Type B pancreatic cell (in vitro differentiated cells): ENCODE measurements at regions not wholly inside any gene's neighbourhood (a gene's known extent, or its start where the extent isn't known, plus 50 kb on each side); places are given as distances from the start of the nearest gene placed in this dataset.
"Not testable (repeated sequence)": the region's sequence is repeated elsewhere in the genome, so short reads cannot be mapped to it uniquely, and the experiment has no call there.

Experiments
- DNase-seq: peaks from one replicate; pipeline ENCODE4 v3.0.0; 2021; ENCODE audit warnings: mixed read lengths; ENCODE audit not compliant: unreplicated experiment; ENCODE audit errors: extremely low spot score
- H3K27ac Mint-ChIP-seq: 2 replicates; pipeline ENCODE4 v1.8.0; 2021; ENCODE audit warnings: mild to moderate bottlenecking, mixed read lengths
- H3K27me3 Mint-ChIP-seq: 2 replicates; pipeline ENCODE4 v1.8.0; 2021; ENCODE audit warnings: mixed read lengths
- H3K36me3 Mint-ChIP-seq: 2 replicates; pipeline ENCODE4 v1.8.0; 2021; ENCODE audit warnings: mixed read lengths
- H3K4me1 Mint-ChIP-seq: one replicate; pipeline ENCODE4 v1.8.0; 2021; ENCODE audit warnings: mixed read lengths; ENCODE audit not compliant: unreplicated experiment
- H3K4me3 Mint-ChIP-seq: 2 replicates; pipeline ENCODE4 v1.8.0; 2021; ENCODE audit warnings: mild to moderate bottlenecking, mixed read lengths
- H3K9me3 Mint-ChIP-seq: 2 replicates; pipeline ENCODE4 v1.8.0; 2021; ENCODE audit warnings: mixed read lengths
- TF ChIP-seq, protein P1 (sequence below): fragments of 200-600 bp; sonication (generic); conservative IDR thresholded peaks from 2 replicates; pipeline ENCODE4 v1.5.0; 2021; ENCODE audit warnings: antibody characterized with exemption, mild to moderate bottlenecking

DNA sequence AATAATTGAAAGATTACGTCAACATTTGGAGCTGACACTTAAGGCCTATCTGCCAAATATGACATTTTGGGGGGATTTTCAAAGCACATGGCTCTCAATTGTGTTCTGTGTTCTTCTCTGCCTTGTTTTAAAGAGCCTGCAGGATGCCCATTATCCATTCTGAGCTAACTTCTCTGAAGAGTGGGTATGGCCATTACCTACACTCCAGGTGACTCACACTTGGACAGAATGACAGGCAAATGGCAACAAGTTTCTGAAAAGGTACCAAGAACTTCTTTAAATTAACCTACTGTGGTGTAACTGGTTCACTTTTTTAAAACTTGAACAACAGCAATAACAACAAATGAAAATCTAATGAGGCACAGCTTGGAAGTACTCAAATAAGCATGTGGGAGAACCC lies 834.9 kb upstream of the SLC39A10 start:
- H3K36me3 Mint-ChIP-seq, result no peaks in the 10 kb centered on the region
- no peaks in the 10 kb centered on the region for H3K9me3 Mint-ChIP-seq
- TF ChIP-seq, protein P1, sequence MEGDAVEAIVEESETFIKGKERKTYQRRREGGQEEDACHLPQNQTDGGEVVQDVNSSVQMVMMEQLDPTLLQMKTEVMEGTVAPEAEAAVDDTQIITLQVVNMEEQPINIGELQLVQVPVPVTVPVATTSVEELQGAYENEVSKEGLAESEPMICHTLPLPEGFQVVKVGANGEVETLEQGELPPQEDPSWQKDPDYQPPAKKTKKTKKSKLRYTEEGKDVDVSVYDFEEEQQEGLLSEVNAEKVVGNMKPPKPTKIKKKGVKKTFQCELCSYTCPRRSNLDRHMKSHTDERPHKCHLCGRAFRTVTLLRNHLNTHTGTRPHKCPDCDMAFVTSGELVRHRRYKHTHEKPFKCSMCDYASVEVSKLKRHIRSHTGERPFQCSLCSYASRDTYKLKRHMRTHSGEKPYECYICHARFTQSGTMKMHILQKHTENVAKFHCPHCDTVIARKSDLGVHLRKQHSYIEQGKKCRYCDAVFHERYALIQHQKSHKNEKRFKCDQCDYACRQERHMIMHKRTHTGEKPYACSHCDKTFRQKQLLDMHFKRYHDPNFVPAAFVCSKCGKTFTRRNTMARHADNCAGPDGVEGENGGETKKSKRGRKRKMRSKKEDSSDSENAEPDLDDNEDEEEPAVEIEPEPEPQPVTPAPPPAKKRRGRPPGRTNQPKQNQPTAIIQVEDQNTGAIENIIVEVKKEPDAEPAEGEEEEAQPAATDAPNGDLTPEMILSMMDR, result no peak
- no peaks in the 10 kb centered on the region for H3K4me1 Mint-ChIP-seq
- H3K27me3 Mint-ChIP-seq, result no peaks in the 10 kb centered on the region
- no peak for DNase-seq
- H3K4me3 Mint-ChIP-seq, result no peak overlapping the region
- no peak overlapping the region for H3K27ac Mint-ChIP-seq

DNA sequence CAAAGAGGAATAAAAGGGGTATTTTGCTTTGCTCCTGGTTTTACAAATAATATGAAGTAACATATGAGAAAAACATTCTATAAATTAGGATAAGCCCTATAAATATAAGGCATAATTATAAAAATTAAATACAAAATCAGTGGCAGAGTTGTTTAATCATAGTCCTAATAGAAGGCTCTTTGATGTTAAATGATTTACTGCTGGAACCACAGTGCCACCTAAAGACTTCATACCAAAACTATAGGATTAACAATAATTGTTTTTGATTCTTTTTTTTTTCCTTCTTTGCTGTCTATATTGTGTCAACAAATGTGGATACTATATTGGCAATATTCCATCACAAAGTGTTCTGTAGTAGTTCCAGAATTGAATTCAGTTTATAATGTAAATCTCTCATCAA lies 837.7 kb upstream of the SLC39A10 start:
- Mint-ChIP-seq H3K27me3 (no peaks in the 10 kb centered on the region), H3K36me3 (no peaks in the 10 kb centered on the region), H3K27ac (no peak overlapping the region), H3K4me1 (no peaks in the 10 kb centered on the region), H3K9me3 (no peaks in the 10 kb centered on the region), H3K4me3 (no peak overlapping the region)
- TF ChIP-seq, protein P1, result peak; percentile 46
- no peak for DNase-seq

DNA sequence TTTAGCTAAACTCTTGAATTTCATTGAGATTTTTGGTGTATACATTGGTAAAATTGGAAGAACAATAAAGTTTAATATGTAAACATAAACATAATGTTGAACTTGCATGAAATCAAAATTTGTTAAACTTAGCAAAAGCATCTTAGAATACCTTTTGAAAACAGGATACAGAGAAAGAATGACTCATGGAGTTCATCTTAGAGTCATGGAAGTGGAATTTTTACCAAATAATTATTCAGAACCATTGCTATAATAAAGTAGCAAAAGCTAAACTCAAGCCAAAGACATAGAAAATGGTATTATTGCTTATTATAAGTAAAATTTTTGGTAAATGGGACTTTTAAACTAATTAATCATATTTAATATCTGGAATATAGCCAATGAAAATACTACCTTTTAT lies 841.6 kb upstream of the SLC39A10 start:
- no peak overlapping the region for H3K4me3 Mint-ChIP-seq
- TF ChIP-seq, protein P1, result no peak
- H3K9me3 Mint-ChIP-seq, result no peaks in the 10 kb centered on the region
- H3K36me3 Mint-ChIP-seq, result no peaks in the 10 kb centered on the region
- no peaks in the 10 kb centered on the region for H3K27me3 Mint-ChIP-seq
- H3K4me1 Mint-ChIP-seq, result no peaks in the 10 kb centered on the region
- H3K27ac Mint-ChIP-seq, result no peak overlapping the region
- no peak for DNase-seq

DNA sequence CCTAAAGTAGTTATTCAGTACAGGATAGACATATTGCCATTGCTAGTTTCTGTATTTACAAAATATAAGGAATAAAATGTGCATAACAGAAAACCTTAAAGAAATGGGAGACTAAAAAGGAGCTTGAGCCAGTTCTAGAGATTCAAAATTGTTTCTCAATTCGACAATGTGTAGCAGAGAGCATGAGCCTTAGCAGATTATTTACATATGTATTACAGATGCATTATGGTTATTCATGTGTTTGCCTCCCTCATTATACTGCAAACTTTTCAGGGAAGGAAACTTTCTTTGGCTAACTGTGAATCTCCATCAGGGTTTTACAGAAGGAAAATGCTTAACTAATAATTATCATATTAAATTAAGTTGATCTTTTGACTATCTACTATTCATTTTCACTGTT lies 854.4 kb upstream of the SLC39A10 start:
- Mint-ChIP-seq H3K36me3 (no peaks in the 10 kb centered on the region), H3K27me3 (no peaks in the 10 kb centered on the region), H3K4me3 (no peak overlapping the region), H3K4me1 (no peaks in the 10 kb centered on the region), H3K27ac (no peak overlapping the region), H3K9me3 (peaks cover 6% of the 10 kb centered on the region)
- TF ChIP-seq, protein P1, result no peak
- DNase-seq, result no peak

DNA sequence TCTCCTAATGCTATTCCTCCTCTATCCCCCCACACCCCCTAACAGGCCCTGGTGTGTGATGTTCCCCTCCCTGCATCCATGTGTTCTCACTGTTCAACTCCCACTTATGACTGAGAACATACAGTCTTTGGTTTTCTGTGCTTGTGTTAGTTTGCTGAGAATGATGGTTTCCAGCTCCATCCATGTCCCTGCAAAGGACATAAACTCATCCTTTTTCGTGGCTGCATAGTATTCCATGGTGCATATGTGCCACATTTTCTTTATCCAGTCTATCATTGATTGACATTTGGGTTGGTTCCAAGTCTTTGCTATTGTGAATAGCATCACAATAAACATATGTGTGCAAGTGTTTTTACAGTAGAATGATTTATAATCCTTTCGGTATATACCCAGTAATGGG lies 870.0 kb upstream of the SLC39A10 start:
- not testable (repeated sequence) for H3K27me3 Mint-ChIP-seq, H3K36me3 Mint-ChIP-seq, DNase-seq, H3K9me3 Mint-ChIP-seq, H3K4me3 Mint-ChIP-seq, H3K27ac Mint-ChIP-seq, H3K4me1 Mint-ChIP-seq

DNA sequence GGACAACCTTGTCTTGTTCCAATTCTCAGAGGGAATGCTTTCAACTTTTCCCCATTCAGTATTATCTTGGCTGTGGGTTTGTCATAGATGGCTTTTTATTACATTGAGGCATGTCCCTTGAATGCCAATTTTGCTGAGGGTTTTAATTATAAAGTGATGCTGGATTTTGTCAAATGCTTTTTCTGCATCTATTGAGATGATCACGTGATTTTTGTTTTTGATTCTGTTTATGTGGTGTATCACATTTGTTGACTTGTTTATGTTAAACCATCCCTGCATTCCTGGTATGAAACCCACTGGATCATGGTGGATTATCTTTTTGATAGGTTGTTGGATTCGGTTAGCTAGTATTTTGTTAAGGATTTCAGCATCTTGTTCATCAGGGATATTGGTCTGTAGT lies 885.6 kb upstream of the SLC39A10 start:
- not testable (repeated sequence) for DNase-seq, H3K4me1 Mint-ChIP-seq, H3K4me3 Mint-ChIP-seq, H3K36me3 Mint-ChIP-seq, H3K27ac Mint-ChIP-seq, H3K27me3 Mint-ChIP-seq
- peaks cover 12% of the 10 kb centered on the region for H3K9me3 Mint-ChIP-seq

DNA sequence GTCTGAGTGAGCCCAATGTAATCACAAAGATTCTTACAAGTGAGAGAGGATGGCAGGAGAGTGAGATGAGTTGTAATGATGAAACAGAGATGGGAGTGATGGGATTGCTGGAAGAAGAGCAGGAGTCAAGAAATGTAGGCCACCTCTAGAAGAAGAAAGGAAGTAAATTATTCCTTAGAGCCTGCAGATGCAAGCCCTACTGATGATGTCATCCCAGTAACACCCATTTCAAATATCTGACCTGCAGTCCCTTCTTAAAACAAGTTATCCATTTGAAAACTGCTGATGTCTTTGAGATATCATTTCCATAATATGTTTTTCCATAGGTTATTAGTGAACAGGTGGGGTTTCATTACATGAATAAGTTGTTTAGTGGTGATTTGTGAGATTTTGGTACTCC lies 888.0 kb upstream of the SLC39A10 start:
- no peaks in the 10 kb centered on the region for H3K36me3 Mint-ChIP-seq

More for the DNA sequence above, 888.0 kb upstream of the SLC39A10 start:
- H3K9me3 Mint-ChIP-seq, result peaks cover 12% of the 10 kb centered on the region
- no peak overlapping the region for H3K4me3 Mint-ChIP-seq
- no peaks in the 10 kb centered on the region for H3K4me1 Mint-ChIP-seq
- H3K27me3 Mint-ChIP-seq, result peaks cover 3% of the 10 kb centered on the region
- H3K27ac Mint-ChIP-seq, result no peak overlapping the region
- DNase-seq, result no peak
- TF ChIP-seq, protein P1, result no peak
